ENCODE measurements at regions not wholly inside any gene's neighbourhood (a gene's known extent, or its start where the extent isn't known, plus 50 kb on each side); places are given as distances from the start of the nearest gene placed in this dataset.

GRCh38 chr2:241970716-241971115 is 101.2 kb downstream of the RTP5 start:
- H3K27me3 ChIP-seq = no peaks in the 10 kb centered on the region
- H3K27ac ChIP-seq = no peak overlapping the region
- peaks cover 0 to 8% (median 6%) of the 10 kb centered on the region in 4 donors for H3K4me1 ChIP-seq
- DNase-seq = no peak
- WGBS, 2 donors = 86% methylated on average over 5 of the region's 5 CpGs
- peaks cover 0 to 4% (median 0%) of the 10 kb centered on the region in 4 donors for H3K36me3 ChIP-seq
- TF ChIP-seq POLR2A (IDR thresholded peaks at IDR 0.05) = no peak
- no peak for TF ChIP-seq EP300 (IDR thresholded peaks at IDR 0.05)
- TF ChIP-seq, protein P1, sequence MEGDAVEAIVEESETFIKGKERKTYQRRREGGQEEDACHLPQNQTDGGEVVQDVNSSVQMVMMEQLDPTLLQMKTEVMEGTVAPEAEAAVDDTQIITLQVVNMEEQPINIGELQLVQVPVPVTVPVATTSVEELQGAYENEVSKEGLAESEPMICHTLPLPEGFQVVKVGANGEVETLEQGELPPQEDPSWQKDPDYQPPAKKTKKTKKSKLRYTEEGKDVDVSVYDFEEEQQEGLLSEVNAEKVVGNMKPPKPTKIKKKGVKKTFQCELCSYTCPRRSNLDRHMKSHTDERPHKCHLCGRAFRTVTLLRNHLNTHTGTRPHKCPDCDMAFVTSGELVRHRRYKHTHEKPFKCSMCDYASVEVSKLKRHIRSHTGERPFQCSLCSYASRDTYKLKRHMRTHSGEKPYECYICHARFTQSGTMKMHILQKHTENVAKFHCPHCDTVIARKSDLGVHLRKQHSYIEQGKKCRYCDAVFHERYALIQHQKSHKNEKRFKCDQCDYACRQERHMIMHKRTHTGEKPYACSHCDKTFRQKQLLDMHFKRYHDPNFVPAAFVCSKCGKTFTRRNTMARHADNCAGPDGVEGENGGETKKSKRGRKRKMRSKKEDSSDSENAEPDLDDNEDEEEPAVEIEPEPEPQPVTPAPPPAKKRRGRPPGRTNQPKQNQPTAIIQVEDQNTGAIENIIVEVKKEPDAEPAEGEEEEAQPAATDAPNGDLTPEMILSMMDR (IDR thresholded peaks at IDR 0.05) = no peak
- TF ChIP-seq POLR2AphosphoS5 (IDR thresholded peaks at IDR 0.05) = no peak
- H3K9me3 ChIP-seq = no peaks in the 10 kb centered on the region
- intact Hi-C loops (cut with DNase I) = no loop called here
- H3K4me3 ChIP-seq = no peak overlapping the region

- no peaks in the 10 kb centered on the region for H3K9me3 ChIP-seq
- WGBS, 2 donors = 88 to 95% methylated on average over 15 of the region's 15 CpGs
- no peaks in the 10 kb centered on the region for H3K4me1 ChIP-seq
- no peak overlapping the region for H3K27ac ChIP-seq
- intact Hi-C loops (cut with DNase I) = no loop called here
- no peak for DNase-seq
- TF ChIP-seq POLR2A (IDR thresholded peaks at IDR 0.05) (no peak), EP300 (IDR thresholded peaks at IDR 0.05) (no peak), POLR2AphosphoS5 (IDR thresholded peaks at IDR 0.05) (no peak)
- TF ChIP-seq, protein P1 (IDR thresholded peaks at IDR 0.05) = no peak
- H3K4me3 ChIP-seq = no peak overlapping the region
- H3K36me3 ChIP-seq = peaks cover 0 to 4% (median 0%) of the 10 kb centered on the region in 4 donors
- no peaks in the 10 kb centered on the region for H3K27me3 ChIP-seq
These were observed 104.6 kb downstream of the RTP5 start for GRCh38 chr2:241974096-241974495.

DNA sequence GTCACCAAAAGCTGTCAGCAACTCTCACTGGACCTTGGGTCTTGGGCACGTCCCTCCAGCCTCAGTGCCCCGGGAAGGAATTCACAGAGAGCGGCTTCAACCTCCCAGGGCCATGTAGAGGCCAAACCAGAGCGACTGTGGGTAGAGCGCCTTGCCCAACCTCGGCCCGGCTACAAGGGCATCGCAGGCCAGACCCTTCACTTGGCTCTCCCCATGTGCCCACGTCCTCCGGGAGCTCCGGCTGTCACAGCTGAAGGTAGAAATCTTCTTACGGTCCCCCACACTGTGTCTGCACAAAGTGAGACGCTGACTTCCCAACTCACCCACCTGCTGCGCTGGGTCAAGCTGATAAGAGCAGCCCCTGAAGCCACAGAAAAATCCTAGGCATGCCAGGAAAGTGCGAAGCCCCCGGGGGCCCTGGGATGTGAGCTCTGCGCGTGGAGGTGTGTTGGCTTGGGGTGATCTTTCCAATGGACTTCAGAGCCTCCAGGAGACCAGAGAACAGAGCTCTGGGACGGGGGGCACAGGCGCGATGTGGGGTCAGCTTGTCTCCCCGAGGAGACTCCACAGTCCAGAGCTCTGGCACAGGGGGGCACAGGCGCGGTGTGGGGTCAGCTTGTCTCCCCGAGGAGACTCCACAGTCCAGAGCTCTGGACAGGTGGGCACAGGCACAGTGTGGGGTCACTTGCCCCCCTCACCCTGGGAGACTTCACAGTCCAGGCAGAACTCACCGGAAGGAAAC is 105.5 kb downstream of the RTP5 start:
- intact Hi-C loops (cut with DNase I) = no loop called here

DNA sequence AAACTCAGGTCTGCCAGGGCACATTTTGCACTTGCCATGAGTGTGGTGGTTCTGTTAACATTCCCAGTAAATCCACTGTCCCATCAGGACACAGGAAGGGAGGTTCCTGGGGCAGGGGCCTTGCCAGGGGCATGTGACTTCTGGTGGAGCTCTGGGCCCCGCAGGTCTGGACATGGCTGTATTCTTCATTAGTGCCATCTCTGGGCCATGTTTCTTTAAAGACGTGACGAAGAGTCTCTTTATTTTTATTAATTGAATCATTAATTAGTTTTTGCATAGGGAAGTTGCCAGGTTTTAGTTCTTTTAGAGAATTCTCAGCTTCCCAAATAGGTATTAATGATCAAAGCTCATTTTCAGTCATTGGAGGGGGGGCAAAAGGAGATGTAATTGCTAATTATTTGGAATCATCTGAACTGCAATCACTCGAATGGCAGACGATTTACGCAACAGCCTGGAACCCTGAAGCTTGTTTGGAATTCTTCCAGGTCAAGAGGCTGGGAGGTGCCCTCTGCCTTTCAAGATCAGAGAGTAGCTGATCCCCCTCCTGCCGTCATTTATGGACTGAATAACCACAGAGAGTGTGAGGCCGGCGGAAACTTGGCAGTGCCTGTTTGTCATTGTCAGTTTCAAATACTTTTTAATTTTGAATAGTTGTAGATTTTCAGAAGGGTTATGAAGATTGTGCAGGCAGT is 106.2 kb downstream of the RTP5 start:
- 79 to 82% methylated on average over 9 of the region's 9 CpGs for WGBS, 2 donors
- H3K4me3 ChIP-seq = no peak overlapping the region
- H3K27ac ChIP-seq = no peak overlapping the region
- peaks cover 0 to 4% (median 0%) of the 10 kb centered on the region in 4 donors for H3K36me3 ChIP-seq
- H3K27me3 ChIP-seq = no peaks in the 10 kb centered on the region
- H3K9me3 ChIP-seq = no peaks in the 10 kb centered on the region
- no peak for DNase-seq
- no peak for TF ChIP-seq POLR2A (IDR thresholded peaks at IDR 0.05)
- TF ChIP-seq POLR2AphosphoS5 (IDR thresholded peaks at IDR 0.05) = no peak
- TF ChIP-seq EP300 (IDR thresholded peaks at IDR 0.05) = no peak
- intact Hi-C loops (cut with DNase I) = no loop called here
- H3K4me1 ChIP-seq = no peaks in the 10 kb centered on the region

More for the DNA sequence above, 105.5 kb downstream of the RTP5 start:
- Histone ChIP-seq H3K9me3 (no peaks in the 10 kb centered on the region), H3K36me3 (peaks cover 0 to 4% (median 0%) of the 10 kb centered on the region in 4 donors), H3K27ac (no peak overlapping the region), H3K4me1 (no peaks in the 10 kb centered on the region), H3K4me3 (no peak overlapping the region), H3K27me3 (no peaks in the 10 kb centered on the region)
- no peak for DNase-seq
- 88 to 94% methylated on average over 26 of the region's 26 CpGs for WGBS, 2 donors
- no peak for TF ChIP-seq EP300 (IDR thresholded peaks at IDR 0.05)
- TF ChIP-seq, protein P1 (IDR thresholded peaks at IDR 0.05) = no peak
- no peak for TF ChIP-seq POLR2A (IDR thresholded peaks at IDR 0.05)
- TF ChIP-seq POLR2AphosphoS5 (IDR thresholded peaks at IDR 0.05) = no peak

- no peaks in the 10 kb centered on the region for H3K27me3 ChIP-seq
- H3K27ac ChIP-seq = no peak overlapping the region
- DNase-seq = no peak
- H3K36me3 ChIP-seq = peaks cover 0 to 4% (median 0%) of the 10 kb centered on the region in 4 donors
- no peaks in the 10 kb centered on the region for H3K4me1 ChIP-seq
- intact Hi-C loops (cut with DNase I) = no loop called here
- no peak overlapping the region for H3K4me3 ChIP-seq
- H3K9me3 ChIP-seq = no peaks in the 10 kb centered on the region
- TF ChIP-seq POLR2A (IDR thresholded peaks at IDR 0.05) = no peak
- TF ChIP-seq, protein P1 (IDR thresholded peaks at IDR 0.05) = no peak
- TF ChIP-seq EP300 (IDR thresholded peaks at IDR 0.05) = no peak
- TF ChIP-seq POLR2AphosphoS5 (IDR thresholded peaks at IDR 0.05) = no peak
- 87% methylated on average over 12 of the region's 12 CpGs for WGBS, 2 donors
These were observed 106.8 kb downstream of the RTP5 start for GRCh38 chr2:241976296-241976695.
